H1 (cell line): ENCODE measurements at regions not wholly inside any gene's neighbourhood (a gene's known extent, or its start where the extent isn't known, plus 50 kb on each side); places are given as distances from the start of the nearest gene placed in this dataset.

Experiments
- CBX5 ChIP-seq: fragments of 300-800, 300-1000 bp; sonication (generic); IDR thresholded peaks from 2 replicates; pipeline ENCODE4 v1.7.1; 2016; ENCODE audit warnings: antibody characterized with exemption, low read length, low read depth
- CHD1 ChIP-seq: IDR thresholded peaks from 2 replicates; pipeline ENCODE4 v1.6.1; 2012; ENCODE audit warnings: low read depth, low read length, improper control_type of control experiment
- RBBP5 ChIP-seq: IDR thresholded peaks from 2 replicates; pipeline ENCODE4 v1.7.1; 2012; ENCODE audit warnings: low read depth, mild to moderate bottlenecking, inconsistent platforms, low read length, moderate library complexity, borderline replicate concordance
- YY1 ChIP-seq: IDR thresholded peaks from 2 replicates; pipeline ENCODE4 v1.6.1; 2011; ENCODE audit warnings: low read depth, mild to moderate bottlenecking, low read length

GRCh38 chr10:52616395-52616764, 156.2 kb downstream of the MBL2 start (continued):
- TF ChIP-seq CBX5 (no peak), YY1 (no peak), RBBP5 (no peak), CHD1 (no peak)
